Testis (tissue), 2 donors: ENCODE measurements at regions not wholly inside any gene's neighbourhood (a gene's known extent, or its start where the extent isn't known, plus 50 kb on each side); places are given as distances from the start of the nearest gene placed in this dataset.
"Not testable (repeated sequence)": the region's sequence is repeated elsewhere in the genome, so short reads cannot be mapped to it uniquely, and the experiment has no call there.

ENCODE experiments used
- POLR2A ChIP-seq: fragments of 450-650 bp; IDR thresholded peaks from one replicate; pipeline ENCODE4 v1.6.1; 2017; ENCODE audit warnings: antibody characterized with exemption, mild to moderate bottlenecking, moderate library complexity
- TF ChIP-seq, protein P1 (sequence below), 3 experiments: fragments of 450-650 bp in 2 of 3; fragments of 200-600 bp in 1 of 3; sonication (generic) in 1 of 3; IDR thresholded peaks; one replicate each; pipeline ENCODE4 v1.5.1; 2016 to 2019; ENCODE audit warnings: antibody characterized with exemption in 3 of 3, mild to moderate bottlenecking in 2 of 3, moderate library complexity in 1 of 3

DNA sequence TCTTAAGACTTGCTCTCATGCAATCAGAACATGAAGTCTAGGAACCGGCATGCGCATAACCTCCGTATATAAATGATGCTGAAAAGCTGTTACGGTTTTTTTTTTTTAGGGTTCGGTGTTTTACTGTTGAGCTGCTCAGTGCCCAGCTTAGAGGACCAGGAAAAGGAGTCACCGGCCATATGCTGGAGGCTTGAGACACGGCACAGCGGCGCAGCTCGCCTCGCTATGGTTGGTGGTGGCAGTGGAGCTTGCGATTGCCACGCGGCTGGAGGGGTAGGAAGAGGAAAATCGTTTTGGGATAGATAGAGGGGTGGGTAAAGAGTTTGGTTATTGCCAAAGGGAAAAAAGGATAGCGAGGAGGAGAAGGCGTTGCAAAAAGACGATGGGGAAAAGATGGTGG is 841.3 kb downstream of the SPATA31A1 start:
- TF ChIP-seq POLR2A = not testable (repeated sequence)
- TF ChIP-seq, protein P1, sequence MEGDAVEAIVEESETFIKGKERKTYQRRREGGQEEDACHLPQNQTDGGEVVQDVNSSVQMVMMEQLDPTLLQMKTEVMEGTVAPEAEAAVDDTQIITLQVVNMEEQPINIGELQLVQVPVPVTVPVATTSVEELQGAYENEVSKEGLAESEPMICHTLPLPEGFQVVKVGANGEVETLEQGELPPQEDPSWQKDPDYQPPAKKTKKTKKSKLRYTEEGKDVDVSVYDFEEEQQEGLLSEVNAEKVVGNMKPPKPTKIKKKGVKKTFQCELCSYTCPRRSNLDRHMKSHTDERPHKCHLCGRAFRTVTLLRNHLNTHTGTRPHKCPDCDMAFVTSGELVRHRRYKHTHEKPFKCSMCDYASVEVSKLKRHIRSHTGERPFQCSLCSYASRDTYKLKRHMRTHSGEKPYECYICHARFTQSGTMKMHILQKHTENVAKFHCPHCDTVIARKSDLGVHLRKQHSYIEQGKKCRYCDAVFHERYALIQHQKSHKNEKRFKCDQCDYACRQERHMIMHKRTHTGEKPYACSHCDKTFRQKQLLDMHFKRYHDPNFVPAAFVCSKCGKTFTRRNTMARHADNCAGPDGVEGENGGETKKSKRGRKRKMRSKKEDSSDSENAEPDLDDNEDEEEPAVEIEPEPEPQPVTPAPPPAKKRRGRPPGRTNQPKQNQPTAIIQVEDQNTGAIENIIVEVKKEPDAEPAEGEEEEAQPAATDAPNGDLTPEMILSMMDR (IDR thresholded peaks at IDR 0.05) = not testable (repeated sequence)
